ENCODE measurements at regions not wholly inside any gene's neighbourhood (a gene's known extent, or its start where the extent isn't known, plus 50 kb on each side); places are given as distances from the start of the nearest gene placed in this dataset.
"Not testable (repeated sequence)": the region's sequence is repeated elsewhere in the genome, so short reads cannot be mapped to it uniquely, and the experiment has no call there.

- Mint-ChIP-seq H3K4me1 (ENCODE audit: unreplicated experiment) (peaks cover 74% of the 10 kb centered on the region), H3K27ac (ENCODE audit: unreplicated experiment) (peak overlapping the region; percentile 88), H3K4me3 (ENCODE audit: unreplicated experiment) (no peak overlapping the region), H3K27me3 (ENCODE audit: unreplicated experiment) (no peaks in the 10 kb centered on the region), H3K9me3 (ENCODE audit: unreplicated experiment) (peaks cover 4% of the 10 kb centered on the region), H3K36me3 (ENCODE audit: unreplicated experiment) (peaks cover 2% of the 10 kb centered on the region)
- TF ChIP-seq CTCF (IDR thresholded peaks at IDR 0.05) = no peak
- DNase-seq (ENCODE audit: extremely low spot score, unreplicated experiment) = no peak
Measured at GRCh38 chr4:13992975-13993520, 365.5 kb upstream of the BOD1L1 start.

- no peak for DNase-seq (ENCODE audit: extremely low spot score, unreplicated experiment)
- peak overlapping the region; percentile 88 for H3K27ac Mint-ChIP-seq (ENCODE audit: unreplicated experiment)
- peaks cover 2% of the 10 kb centered on the region for H3K36me3 Mint-ChIP-seq (ENCODE audit: unreplicated experiment)
- H3K27me3 Mint-ChIP-seq (ENCODE audit: unreplicated experiment) = no peaks in the 10 kb centered on the region
- no peak for TF ChIP-seq CTCF (IDR thresholded peaks at IDR 0.05)
- no peak overlapping the region for H3K4me3 Mint-ChIP-seq (ENCODE audit: unreplicated experiment)
- H3K9me3 Mint-ChIP-seq (ENCODE audit: unreplicated experiment) = peaks cover 4% of the 10 kb centered on the region
- peaks cover 73% of the 10 kb centered on the region for H3K4me1 Mint-ChIP-seq (ENCODE audit: unreplicated experiment)
Measured at GRCh38 chr4:13994016-13994415, 366.5 kb upstream of the BOD1L1 start.

GRCh38 chr4:13998850-13999445 lies 371.4 kb upstream of the BOD1L1 start:
- TF ChIP-seq CTCF (IDR thresholded peaks at IDR 0.05) = no peak
- Mint-ChIP-seq H3K9me3 (ENCODE audit: unreplicated experiment) (peaks cover 15% of the 10 kb centered on the region), H3K4me1 (ENCODE audit: unreplicated experiment) (peaks cover 47% of the 10 kb centered on the region), H3K4me3 (ENCODE audit: unreplicated experiment) (no peak overlapping the region), H3K36me3 (ENCODE audit: unreplicated experiment) (peaks cover 10% of the 10 kb centered on the region), H3K27ac (ENCODE audit: unreplicated experiment) (peak overlapping the region; percentile 38), H3K27me3 (ENCODE audit: unreplicated experiment) (no peaks in the 10 kb centered on the region)
- no peak for DNase-seq (ENCODE audit: extremely low spot score, unreplicated experiment)

- Mint-ChIP-seq H3K4me3 (ENCODE audit: unreplicated experiment) (no peak overlapping the region), H3K36me3 (ENCODE audit: unreplicated experiment) (peaks cover 8% of the 10 kb centered on the region), H3K9me3 (ENCODE audit: unreplicated experiment) (peaks cover 12% of the 10 kb centered on the region)
Measured at GRCh38 chr4:14000091-14000814, 372.7 kb upstream of the BOD1L1 start.

GRCh38 chr4:14002331-14002730 lies 374.8 kb upstream of the BOD1L1 start:
- H3K9me3 Mint-ChIP-seq (ENCODE audit: unreplicated experiment) = peaks cover 12% of the 10 kb centered on the region
- H3K36me3 Mint-ChIP-seq (ENCODE audit: unreplicated experiment); H3K27me3 Mint-ChIP-seq (ENCODE audit: unreplicated experiment); H3K27ac Mint-ChIP-seq (ENCODE audit: unreplicated experiment); H3K4me3 Mint-ChIP-seq (ENCODE audit: unreplicated experiment); DNase-seq (ENCODE audit: extremely low spot score, unreplicated experiment): not testable (repeated sequence)
- H3K4me1 Mint-ChIP-seq (ENCODE audit: unreplicated experiment) = peaks cover 32% of the 10 kb centered on the region

More at GRCh38 chr4:14000091-14000814, 372.7 kb upstream of the BOD1L1 start:
- no peak for DNase-seq (ENCODE audit: extremely low spot score, unreplicated experiment)
- no peak for TF ChIP-seq CTCF (IDR thresholded peaks at IDR 0.05)
- Mint-ChIP-seq H3K27me3 (ENCODE audit: unreplicated experiment) (no peaks in the 10 kb centered on the region), H3K4me1 (ENCODE audit: unreplicated experiment) (peaks cover 38% of the 10 kb centered on the region), H3K27ac (ENCODE audit: unreplicated experiment) (peak overlapping the region; percentile 40)
